Fibroblast of mammary gland (primary cell): ENCODE measurements at regions not wholly inside any gene's neighbourhood (a gene's known extent, or its start where the extent isn't known, plus 50 kb on each side); places are given as distances from the start of the nearest gene placed in this dataset.
A peak's percentile ranks its signal among the peaks of the same experiment; 100 is the strongest.

Source experiments
- DNase-seq: peaks from one replicate; pipeline ENCODE4 v3.0.0-alpha.2; 2010; ENCODE audit warnings: low read depth
- H3K4me3 ChIP-seq: 2 replicates; pipeline ENCODE4 v1.5.1; 2011; ENCODE audit warnings: low read depth, mild to moderate bottlenecking, low read length, moderate library complexity; ENCODE audit not compliant: control insufficient read depth
- CTCF ChIP-seq: conservative IDR thresholded peaks from 2 replicates; pipeline ENCODE4 v1.5.1; 2011; ENCODE audit warnings: low read depth, low read length, inconsistent platforms; ENCODE audit not compliant: control insufficient read depth, insufficient read depth

- no peak for TF ChIP-seq CTCF
- H3K4me3 ChIP-seq = no peak overlapping the region
- DNase-seq = no peak
These were observed 508.4 kb upstream of the ZEB2 start for GRCh38 chr2:145028101-145028920.

GRCh38 chr2:145026456-145027455, 506.8 kb upstream of the ZEB2 start:
- DNase-seq = no peak
- H3K4me3 ChIP-seq = no peak overlapping the region
- TF ChIP-seq CTCF = no peak

- no peak for TF ChIP-seq CTCF
- no peak overlapping the region for H3K4me3 ChIP-seq
- DNase-seq = no peak
These were observed 505.5 kb upstream of the ZEB2 start for GRCh38 chr2:145025382-145025781.

GRCh38 chr2:145023334-145023934, 503.5 kb upstream of the ZEB2 start:
- no peak for TF ChIP-seq CTCF
- H3K4me3 ChIP-seq = no peak overlapping the region
- no peak for DNase-seq

GRCh38 chr2:145022666-145023333, 502.9 kb upstream of the ZEB2 start:
- TF ChIP-seq CTCF = no peak
- H3K4me3 ChIP-seq = no peak overlapping the region
- peak; percentile 81 for DNase-seq
